Hematopoietic multipotent progenitor cell treated with erythropoietin and hydrocortisone succinate and interleukin-3 and kit ligand, for 8 days (in vitro differentiated cells): ENCODE measurements at regions not wholly inside any gene's neighbourhood (a gene's known extent, or its start where the extent isn't known, plus 50 kb on each side); places are given as distances from the start of the nearest gene placed in this dataset.

ENCODE experiments used
- DNase-seq: peaks from one replicate; pipeline ENCODE4 v3.0.0-alpha.2; 2015

DNA sequence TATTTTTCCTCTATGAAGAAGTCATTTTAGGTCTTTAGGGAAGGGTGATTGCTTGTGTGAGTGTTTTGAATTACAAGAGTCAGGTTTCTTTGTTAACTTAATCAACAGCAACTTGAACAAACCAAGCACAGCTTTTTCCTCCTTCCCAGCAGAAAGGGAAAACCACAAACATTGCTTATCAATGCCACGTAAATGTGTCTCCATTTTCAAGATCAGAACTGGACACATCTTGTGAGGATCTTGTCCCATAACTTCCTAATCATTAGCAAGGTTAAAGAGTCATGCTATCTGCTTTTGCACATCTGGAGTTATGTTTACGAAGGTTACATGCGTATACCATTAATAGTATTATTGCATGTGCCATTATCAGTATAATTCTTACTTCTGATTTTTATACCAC lies 248.0 kb upstream of the FLRT2 start:
- no peak for DNase-seq

DNA sequence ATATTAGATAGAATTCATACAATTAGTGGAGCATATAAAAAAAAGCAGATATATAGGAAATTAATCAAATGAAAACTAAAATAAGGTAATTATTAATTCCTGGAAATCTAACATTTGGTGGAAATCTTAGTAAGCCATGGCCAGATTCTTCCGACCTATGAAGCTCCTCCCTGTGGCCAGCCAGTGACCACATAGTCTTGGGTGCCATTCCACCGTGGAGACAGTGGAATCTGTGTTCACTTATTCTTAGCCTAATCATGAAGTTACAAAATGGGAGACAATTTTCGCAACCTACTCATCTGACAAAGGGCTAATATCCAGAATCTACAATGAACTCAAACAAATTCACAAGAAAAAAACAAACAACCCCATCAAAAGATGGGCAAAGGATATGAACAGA lies 241.9 kb upstream of the FLRT2 start:
- no peak for DNase-seq

DNA sequence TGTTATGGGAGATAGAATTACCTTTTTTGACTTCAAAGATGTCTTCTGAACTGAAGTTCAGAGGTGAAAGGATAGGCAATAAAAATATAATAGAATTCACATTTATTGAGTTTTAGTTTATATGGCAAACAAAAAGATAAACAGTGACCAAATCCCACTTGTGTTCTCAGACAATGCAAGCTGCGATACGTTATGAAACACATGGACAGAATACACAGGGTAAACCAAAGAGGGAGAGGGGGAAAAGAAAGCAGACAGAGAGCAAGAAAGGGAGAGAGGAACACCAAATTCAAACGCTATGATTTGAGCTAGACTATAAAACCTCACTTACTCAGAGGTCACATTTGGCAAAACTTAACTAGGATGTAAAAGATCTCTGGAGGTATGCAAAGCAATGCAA lies 238.2 kb upstream of the FLRT2 start:
- no peak for DNase-seq

DNA sequence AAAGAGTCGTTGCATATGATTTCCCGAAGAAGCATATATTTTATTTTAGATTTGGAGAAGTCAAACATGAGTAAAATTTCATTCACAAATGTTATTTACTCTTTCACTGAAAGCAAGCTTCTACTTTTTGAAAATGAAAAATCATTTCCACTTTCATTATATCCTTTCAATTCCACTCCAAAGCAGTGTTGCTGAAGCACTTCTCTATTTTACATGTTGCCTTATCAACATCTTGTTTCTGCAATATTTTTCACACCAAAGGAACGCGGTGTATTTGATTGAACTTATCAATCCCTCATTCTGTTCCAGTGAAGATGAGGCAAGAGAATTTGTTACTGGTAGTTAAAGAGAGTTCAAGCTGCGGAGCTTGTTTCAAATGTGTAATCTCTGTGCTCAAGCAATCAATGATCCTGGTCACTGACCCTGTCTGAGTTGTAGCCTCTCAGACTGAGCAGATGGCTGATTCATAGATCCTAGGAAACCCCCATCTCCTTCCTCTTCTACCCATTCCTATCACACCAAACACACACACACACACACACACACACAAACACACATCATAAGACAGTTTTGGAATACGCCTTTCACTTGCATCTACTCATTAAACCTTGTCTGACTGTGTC lies 236.2 kb upstream of the FLRT2 start:
- no peak for DNase-seq

DNA sequence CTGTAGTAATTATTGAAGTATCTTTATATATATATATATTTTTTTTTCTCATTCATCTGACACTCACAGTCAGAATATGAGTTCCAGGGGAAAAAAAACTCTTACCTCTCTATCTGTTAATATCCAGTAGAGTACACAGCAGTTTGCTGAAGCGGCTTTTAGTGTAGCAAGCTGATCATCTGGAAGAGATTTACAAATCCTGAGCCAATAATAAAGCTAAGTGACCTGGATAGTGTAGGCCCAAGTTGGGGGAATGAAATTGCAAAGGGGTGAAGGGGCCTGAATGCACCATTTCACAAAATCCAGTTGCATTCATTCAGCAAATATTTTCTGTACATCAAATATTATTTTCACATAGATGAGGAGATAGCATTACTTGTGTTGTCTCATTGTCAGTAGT lies 234.6 kb upstream of the FLRT2 start:
- DNase-seq: no peak

DNA sequence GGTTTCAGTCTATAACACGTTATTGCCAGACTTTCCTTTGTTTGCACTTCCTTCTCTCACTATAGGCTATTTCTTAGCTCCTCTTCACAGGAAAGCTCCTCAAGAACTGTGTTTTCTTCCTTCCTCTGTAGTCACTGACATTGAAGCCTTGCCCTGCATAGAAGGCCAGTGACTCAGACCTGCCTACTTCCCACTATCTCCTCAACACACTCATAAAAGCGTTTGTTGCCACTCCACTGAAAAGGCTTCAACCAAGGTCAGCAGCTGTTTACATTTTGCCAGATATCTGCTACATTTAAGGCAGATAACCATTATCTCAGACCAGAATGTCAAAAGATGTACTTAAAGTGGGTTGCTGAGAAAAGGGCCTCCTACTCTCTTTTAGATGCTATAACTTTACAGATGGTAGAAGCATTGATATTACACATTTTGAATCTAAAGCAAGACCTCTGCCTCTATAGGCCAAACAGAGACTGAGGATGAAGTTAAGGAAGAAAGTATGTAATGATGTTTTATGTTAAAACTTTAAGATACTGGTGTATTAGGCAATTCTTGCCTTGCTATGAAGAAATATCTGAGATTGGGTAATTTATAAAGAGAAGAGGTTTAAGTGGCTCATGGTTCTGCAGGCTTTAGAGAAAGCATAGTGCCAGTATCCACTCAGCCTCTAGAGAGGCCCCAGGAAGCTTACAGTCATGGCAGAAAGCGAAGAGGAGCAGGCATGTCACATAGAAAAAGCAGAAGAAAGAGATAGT lies 233.3 kb upstream of the FLRT2 start:
- DNase-seq: peak; percentile 49

DNA sequence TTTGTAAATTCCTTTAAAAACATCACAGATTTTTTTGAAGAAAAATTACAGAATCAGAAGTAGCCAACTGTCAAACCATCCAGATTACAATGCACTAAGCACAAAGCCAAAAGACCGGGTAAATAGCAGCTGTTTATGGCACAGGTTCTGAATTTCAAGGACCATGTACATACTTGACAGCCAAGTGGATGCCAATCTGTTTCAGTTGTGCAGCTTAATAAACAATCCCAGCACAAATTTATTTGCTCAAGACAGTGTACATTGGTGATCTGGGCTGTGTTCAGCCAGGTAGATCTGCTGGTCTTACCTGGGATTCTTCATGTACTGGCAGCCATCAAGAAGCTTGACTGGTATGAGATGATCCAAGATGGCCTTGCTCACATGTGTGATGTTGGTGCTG lies 229.8 kb upstream of the FLRT2 start:
- no peak for DNase-seq

DNA sequence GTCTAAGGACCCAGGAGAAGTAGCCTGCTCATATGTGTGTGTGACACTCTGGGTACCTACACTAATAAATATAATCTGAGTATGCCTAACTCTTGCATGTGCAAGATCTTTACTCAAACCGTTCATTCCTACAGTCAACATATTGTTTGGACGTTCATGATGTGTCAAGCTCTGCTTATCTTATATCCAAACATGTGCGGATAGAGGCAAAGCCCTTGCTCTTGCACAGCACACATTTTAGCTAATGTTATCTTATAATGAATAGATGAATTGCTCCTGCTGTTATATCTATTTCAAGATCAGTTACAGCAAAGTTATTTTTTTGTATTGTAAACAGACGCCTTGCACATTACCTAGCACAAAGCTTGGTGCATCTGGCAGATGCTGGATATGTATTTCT lies 228.4 kb upstream of the FLRT2 start:
- DNase-seq: no peak

DNA sequence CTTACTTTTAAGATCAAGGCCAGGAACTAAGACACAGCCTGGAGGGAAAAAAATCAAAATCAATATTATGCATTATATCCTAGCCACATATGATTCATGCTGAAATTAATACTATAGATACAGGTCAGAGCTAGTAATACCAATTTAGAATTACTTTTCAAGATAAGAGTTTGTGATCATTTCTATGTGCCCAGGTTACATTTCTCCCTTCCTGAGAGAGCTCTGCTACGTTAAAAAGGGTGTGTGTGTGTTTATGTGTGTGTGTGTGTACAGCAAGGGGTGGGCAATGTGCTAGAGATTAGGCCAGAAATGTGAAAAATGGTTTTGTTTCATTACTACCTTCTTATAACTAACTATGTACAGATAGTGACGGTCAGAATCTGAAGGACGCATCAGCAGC lies 223.9 kb upstream of the FLRT2 start:
- no peak for DNase-seq

DNA sequence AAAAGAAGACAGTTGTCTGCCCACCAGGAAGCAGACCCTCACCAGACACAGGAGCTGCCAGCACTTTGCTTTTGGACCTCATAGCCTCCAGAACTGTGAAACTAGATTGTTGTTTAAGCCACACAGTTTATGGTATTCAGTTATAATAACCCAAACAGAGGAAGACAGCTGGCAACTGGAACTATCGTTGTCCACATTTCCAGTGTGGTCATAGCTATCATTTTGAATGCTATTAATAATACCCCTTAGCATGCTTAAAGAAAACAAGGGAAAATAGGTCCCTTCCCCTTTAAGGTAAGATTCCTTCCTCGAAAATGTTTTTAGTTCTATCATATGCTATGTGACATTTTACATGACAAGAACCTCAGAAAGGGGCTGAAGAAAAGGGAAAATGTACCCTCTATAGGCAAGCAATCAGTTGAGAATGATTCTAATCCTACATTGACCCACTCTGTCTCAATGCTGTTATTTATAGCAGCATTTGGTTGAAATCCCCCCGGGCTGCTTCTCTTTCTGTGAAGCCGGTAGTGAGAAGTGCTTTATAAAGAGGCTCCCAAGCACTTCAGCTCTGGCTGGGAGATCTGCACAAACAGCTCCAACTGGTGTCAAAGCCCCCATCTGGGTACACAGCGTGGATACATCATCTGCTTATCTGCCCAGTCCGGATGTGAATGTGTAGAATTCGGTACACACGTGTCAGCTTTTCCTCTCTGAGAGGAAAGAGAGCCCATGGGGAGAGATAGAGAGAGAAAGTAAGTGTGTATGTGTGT lies 221.2 kb upstream of the FLRT2 start:
- DNase-seq: peak; percentile 29

DNA sequence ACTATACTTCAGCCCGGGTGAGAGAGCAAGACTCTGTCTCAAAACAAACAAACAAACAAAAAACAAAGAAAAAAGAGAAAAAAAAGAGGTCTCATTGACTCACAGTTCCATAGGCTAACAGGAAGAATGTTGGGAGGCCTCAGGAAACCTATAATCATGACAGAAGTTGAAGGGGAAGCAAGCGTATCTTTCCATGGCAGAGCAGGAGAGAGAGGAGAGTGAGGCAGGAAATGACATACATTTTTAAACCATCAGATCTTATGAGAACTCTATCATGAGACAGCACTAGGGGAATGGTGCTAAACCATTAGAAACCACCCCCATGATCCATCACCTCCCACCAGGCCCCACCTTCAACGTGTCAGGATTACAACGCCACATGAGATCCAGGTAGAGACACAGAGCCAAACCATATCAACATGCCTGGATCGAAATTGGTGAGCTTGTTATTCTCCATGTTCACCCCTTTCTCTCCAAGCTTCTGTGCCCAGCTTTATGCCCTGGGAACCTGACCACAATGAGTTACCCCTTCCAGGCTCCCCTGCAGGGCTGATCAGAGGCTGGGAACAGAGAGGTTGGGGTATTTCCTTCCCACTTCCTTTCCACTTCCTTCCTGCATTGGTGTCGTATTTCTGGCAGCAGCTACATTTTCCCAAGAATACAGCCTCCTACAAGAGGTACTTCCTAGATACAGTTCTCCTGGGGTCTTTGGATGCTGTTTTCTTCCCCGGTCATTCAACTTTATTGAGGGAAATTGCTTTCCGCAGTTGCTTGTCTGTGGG lies 219.3 kb upstream of the FLRT2 start:
- no peak for DNase-seq

DNA sequence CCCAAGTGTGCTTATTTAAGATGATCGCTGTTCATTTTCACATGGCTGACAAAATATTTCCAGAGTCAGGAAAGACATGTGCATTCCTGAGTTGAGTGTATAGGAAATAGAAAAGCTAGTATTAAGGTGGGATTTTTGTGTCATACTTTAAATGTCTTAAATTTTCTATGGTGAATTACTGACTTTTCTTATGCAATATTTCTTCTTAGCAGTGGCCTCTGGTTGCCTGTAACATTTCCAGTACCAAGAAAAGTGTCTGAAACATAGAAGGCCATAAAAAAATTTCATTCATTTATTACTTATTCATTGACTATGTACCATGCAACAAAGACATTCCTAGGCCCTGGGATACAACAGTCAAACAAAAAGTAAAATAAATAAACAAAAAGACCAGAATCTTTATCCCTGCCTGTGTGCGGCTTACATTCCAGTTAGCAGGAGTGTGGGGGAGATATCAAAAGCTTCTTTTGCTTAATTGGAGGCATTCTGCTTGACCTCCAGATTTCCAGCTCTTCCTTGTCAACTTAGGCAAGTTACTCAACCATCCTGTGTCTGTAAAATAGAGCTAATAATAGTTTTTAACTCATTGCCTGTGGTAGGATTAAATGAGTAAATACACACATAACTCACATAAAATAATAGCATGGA lies 216.3 kb upstream of the FLRT2 start:
- no peak for DNase-seq

DNA sequence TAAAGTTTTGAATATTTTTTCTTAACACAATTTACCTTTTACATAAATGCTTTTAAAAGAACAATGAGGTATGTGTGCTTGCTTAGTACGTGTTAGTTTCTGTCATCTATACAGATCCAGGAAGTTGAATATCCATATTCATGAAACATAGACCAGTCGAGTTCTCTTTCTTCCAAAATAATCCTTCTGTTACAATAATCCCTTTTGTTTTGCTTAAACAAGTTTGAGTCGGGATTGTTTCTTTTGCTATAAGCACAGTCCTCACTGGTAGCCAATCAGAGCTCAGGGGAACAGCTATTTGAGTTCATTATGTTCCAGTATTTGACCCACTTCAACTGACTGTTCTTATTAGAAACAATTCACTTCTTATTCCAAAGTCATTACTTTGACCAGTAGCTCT lies 214.7 kb upstream of the FLRT2 start:
- no peak for DNase-seq

DNA sequence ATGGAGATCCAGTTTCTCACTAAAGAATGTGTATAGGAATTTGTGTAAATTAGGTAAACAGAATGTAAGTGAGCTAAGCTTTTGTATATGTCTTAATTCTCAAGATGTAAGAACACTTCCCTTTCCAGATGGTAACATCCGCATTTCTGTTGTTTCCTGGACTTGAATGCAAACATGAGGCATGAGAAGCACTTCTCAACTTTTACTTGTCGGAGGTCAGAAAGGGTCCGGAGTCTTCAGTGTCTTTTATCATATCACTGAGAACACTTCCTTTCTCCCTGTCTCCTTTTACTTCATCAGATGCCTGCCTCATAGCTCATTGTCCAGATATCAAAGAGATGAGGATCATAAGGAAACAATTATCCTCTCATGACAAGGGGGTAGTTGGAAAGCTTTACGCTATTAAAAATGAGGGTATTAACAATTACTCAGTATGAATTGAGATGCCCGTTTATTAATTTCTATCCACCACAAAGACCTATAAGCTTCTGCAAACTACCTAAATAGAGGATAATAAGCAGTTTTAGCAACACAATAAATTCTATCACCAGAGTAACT lies 214.1 kb upstream of the FLRT2 start:
- DNase-seq: no peak

DNA sequence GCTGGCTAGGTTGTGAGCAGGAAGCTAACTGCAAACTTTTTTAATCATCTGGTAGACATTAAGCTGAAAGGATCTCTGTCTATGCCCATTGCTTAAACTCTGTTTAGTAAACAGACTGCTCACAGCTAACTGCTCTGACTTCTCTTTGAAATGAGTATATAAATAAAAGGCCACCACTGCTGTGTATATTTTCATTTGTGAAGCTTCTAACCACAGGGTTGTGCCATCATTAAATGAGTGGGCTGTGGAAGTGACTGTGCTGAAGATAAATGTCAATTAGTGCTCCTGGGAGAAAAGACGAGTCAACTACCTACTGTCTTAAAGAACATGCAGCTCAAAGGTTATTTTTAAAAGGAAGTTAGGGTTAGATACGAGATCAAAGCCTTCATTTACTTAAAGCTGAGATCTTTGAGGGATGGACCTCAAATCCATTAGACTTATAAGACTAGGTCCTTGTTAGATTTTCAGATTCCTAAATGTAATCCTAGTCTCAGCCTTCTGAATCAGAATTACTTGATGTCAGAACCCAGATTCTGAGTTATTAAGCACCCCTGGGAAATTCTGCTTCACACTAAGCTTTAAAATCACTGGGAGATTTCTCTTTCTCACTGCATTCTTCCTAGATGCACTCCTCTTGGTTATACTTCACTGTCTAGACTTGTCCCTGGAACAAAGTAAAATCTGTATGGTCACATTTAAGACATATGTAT lies 213.1 kb upstream of the FLRT2 start:
- no peak for DNase-seq

DNA sequence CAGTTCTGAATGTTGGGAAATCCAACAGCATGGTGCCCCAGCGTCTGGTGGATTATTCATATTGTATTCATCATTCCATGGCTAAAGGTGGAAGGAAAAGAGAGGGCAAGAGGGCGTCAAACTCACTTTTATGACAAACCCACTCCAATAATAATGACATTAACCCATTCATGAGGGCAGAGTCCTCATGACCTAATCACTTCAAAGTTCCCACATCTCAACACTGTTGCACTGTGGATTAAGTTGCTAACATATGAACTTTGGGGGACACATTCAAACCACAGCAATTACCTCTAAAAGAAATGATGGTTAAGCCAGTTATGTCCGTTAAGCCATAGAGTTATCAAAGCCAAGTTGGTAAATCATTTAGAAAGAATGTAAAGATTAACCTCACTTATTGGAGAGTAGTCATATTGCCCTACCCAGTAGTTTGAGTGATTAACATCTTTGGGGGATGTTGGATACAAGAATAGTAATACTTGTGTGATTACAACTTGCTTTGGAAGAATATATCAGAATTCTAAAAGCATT lies 212.4 kb upstream of the FLRT2 start:
- no peak for DNase-seq

DNA sequence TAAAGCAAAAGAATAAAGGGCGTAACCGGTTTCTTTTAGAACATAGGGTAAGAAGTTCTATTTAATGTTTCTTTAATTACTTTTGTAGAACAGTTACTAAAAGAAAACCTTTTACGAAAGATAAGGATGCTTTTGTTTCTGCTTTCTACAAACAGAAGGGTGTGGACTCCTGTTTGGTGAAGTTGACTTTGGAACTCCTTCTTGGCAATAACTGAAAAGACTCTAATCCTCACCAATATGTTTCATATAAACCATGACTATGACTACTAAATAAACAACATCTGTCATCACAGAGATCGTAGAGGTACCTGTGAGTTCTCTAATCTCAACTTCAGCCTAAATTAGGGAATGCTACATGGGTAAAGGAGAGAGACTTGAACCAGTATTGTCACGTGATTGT lies 210.8 kb upstream of the FLRT2 start:
- no peak for DNase-seq

DNA sequence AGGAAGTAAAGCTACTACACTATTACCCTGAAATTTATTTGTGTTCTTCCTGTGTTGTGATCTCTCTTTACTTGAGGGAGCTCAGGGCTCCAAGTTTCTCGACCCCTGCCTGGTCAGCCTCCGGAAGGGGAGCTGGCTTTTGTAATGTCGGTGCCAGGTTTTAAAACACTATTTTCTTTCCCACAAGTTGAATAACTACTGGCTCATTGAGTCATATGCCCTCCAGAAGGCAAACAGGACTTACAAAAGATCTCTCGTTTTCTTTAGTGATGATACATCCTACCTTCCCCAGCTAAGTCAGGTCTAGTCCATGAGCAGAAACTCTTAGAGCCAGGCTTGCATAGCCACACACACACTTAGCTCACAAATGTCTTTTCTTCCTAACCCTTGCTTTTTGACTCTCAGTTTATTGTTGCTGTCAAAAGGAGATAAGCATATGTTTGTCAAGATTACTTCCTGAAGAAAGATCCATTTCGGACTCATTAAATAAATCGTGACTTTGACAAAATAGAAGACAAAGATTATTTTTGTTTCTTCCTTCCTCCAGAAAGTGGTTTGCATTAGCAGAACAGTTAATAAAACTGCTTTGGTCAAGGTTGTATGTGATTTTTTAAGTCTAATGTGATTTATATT lies 209.8 kb upstream of the FLRT2 start:
- DNase-seq: no peak

DNA sequence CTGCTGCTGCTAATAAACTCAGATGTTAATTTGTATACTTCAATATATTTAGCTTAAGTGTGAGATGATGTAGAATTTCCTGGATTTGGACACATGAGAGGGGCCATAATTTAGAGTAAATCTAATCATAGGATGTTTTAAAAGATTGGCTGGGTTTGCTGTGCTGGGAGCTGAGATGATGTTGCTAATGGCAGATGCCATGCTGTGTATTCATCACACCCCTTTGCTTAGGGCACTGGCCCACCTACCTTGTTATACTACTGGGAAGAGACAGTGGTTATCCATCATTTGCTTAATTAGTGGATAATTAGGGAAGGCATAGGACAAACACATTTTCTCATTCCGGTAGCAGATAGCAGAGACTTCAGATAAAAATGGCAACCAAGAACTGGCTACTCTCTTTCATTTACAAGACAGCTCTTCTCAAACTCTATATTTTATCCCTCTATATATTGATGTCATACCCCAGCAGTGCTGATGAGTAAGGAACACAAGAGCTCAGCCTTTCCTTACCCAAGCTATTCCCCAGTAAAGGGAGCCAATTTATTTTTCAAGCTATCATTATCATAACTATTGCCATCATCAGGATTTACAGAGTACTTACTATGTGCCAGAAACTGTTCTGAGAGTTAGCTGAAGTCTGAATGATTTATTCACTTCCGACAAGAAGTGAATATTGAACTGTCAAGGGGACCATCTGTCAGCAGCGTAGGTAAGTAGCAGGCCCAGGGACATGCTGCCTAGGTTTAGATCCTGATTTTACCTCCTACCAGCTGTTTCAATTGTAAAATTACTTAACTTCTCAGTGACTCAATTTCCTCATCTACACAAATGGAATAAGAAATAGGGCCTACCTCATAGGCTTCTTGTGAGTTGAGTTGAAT lies 204.6 kb upstream of the FLRT2 start:
- no peak for DNase-seq

DNA sequence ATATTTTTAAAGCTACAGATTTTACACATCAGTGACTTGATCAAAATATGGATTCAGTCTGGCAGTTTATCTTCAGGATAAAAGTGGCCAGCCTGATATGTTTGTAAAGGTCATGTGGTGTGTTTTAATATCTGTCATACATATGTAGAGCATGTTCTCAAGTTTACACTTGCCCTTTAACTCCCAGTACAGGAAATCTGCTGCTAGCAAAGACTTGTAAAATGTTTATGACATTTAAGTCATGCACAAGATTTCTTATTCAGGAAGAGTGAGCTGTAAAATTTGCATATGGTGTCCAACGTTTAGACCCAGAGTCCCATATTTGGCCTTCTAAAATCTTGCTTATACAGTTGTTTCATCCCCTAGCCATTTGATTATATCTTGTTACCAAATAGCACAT lies 197.5 kb upstream of the FLRT2 start:
- DNase-seq: no peak
